ENCODE measurements at regions not wholly inside any gene's neighbourhood (a gene's known extent, or its start where the extent isn't known, plus 50 kb on each side); places are given as distances from the start of the nearest gene placed in this dataset.

- TF ChIP-seq, protein P1, sequence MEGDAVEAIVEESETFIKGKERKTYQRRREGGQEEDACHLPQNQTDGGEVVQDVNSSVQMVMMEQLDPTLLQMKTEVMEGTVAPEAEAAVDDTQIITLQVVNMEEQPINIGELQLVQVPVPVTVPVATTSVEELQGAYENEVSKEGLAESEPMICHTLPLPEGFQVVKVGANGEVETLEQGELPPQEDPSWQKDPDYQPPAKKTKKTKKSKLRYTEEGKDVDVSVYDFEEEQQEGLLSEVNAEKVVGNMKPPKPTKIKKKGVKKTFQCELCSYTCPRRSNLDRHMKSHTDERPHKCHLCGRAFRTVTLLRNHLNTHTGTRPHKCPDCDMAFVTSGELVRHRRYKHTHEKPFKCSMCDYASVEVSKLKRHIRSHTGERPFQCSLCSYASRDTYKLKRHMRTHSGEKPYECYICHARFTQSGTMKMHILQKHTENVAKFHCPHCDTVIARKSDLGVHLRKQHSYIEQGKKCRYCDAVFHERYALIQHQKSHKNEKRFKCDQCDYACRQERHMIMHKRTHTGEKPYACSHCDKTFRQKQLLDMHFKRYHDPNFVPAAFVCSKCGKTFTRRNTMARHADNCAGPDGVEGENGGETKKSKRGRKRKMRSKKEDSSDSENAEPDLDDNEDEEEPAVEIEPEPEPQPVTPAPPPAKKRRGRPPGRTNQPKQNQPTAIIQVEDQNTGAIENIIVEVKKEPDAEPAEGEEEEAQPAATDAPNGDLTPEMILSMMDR (IDR thresholded peaks at IDR 0.05; ENCODE audit: control extremely low read depth, extremely low read depth, low read depth, missing control alignments): no peak
- ChIA-PET POLR2A (no interaction called here), CTCF (no interaction called here)
- no peak for DNase-seq (ENCODE audit: extremely low spot score)
Measured at GRCh38 chr12:113658006-113658655, 186.5 kb upstream of the LHX5 start.

DNA sequence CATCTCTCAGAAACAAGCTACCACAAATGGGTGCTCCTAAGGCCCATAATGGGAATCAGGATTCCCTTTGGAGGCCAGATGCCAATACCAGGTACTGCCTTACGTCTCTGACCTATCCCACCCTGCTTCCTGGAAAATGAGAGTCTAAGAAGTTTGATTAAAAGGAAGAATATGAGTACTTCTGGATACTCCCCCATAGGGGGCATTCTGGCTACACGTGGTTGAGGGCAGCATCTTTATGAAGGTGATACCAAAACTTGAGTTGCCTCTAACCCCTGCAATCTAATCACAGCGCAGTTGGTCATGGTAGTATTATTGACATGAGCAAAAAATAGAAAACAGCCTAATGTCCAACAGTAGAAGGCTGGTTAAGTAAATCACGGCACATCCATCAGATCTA lies 184.2 kb upstream of the LHX5 start:
- ChIA-PET CTCF (no interaction called here), POLR2A (no interaction called here)
- DNase-seq (ENCODE audit: extremely low spot score): no peak
- TF ChIP-seq, protein P1 (IDR thresholded peaks at IDR 0.05; ENCODE audit: control extremely low read depth, extremely low read depth, low read depth, missing control alignments): no peak

GRCh38 chr12:113655479-113655878 lies 183.8 kb upstream of the LHX5 start:
- POLR2A ChIA-PET: no interaction called here
- TF ChIP-seq, protein P1 (IDR thresholded peaks at IDR 0.05; ENCODE audit: control extremely low read depth, extremely low read depth, low read depth, missing control alignments): no peak
- DNase-seq (ENCODE audit: extremely low spot score): no peak
- CTCF ChIA-PET: no interaction called here

- ChIA-PET POLR2A (no interaction called here), CTCF (interaction anchor here (1.0 kb wide), 1 partner anchor 11 kb away, joined by 3 read pairs; no protein-coding TSS in a partner anchor)
- TF ChIP-seq, protein P1 (IDR thresholded peaks at IDR 0.05; ENCODE audit: control extremely low read depth, extremely low read depth, low read depth, missing control alignments): no peak
- no peak for DNase-seq (ENCODE audit: extremely low spot score)
Measured at GRCh38 chr12:113651662-113652061, 180.0 kb upstream of the LHX5 start.

DNA sequence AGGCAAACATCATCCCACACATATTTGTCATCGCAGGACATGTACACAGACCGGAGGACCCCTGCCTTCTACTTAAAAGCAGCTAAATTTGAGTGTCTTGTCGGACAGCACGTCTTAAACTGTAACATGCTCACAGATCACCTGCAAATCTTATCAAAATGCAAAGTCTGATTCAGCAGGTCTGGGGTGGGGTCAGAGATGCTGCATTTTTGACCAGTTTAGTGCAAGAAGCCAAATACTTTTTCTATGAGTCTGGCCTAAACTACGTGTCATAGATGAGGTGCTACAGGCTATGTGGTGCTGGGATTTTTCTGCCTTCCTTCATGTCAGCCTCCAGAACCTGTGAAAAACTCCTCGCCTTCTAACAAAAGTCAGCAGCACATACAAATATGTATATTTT lies 178.8 kb upstream of the LHX5 start:
- no peak for DNase-seq (ENCODE audit: extremely low spot score)
- ChIA-PET POLR2A (no interaction called here), CTCF (no interaction called here)
- TF ChIP-seq, protein P1 (IDR thresholded peaks at IDR 0.05; ENCODE audit: control extremely low read depth, extremely low read depth, low read depth, missing control alignments): no peak

- no peak for DNase-seq (ENCODE audit: extremely low spot score)
- CTCF ChIA-PET: interaction anchor here (0.8 kb wide), 1 partner anchor 16 kb away, joined by 3 read pairs; no protein-coding TSS in a partner anchor
- POLR2A ChIA-PET: no interaction called here
- TF ChIP-seq, protein P1 (IDR thresholded peaks at IDR 0.05; ENCODE audit: control extremely low read depth, extremely low read depth, low read depth, missing control alignments): no peak
Measured at GRCh38 chr12:113649256-113649830, 177.7 kb upstream of the LHX5 start.

Measured in GM10248 (cell line).